Smooth muscle cell of the brain vasculature (primary cell): ENCODE measurements at regions not wholly inside any gene's neighbourhood (a gene's known extent, or its start where the extent isn't known, plus 50 kb on each side); places are given as distances from the start of the nearest gene placed in this dataset.
"Not testable (repeated sequence)": the region's sequence is repeated elsewhere in the genome, so short reads cannot be mapped to it uniquely, and the experiment has no call there.

Source experiments
- DNase-seq: peaks from one replicate; pipeline ENCODE4 v3.0.0-alpha.2; 2012; ENCODE audit warnings: low read depth, low spot score

GRCh38 chr2:179385756-179386155 lies 121.1 kb upstream of the SESTD1 start:
- DNase-seq = not testable (repeated sequence)

- DNase-seq = no peak
Observed at GRCh38 chr2:179383975-179384374, 119.3 kb upstream of the SESTD1 start.

- no peak for DNase-seq
Observed at GRCh38 chr2:179377296-179377695, 112.7 kb upstream of the SESTD1 start.

- no peak for DNase-seq
Observed at GRCh38 chr2:179376881-179377280, 112.2 kb upstream of the SESTD1 start.

- no peak for DNase-seq
Observed at GRCh38 chr2:179373816-179374215, 109.2 kb upstream of the SESTD1 start.

GRCh38 chr2:179365561-179365960 lies 100.9 kb upstream of the SESTD1 start:
- not testable (repeated sequence) for DNase-seq

- DNase-seq = no peak
Observed at GRCh38 chr2:179355881-179356280, 91.2 kb upstream of the SESTD1 start.

GRCh38 chr2:179354739-179355537 lies 90.3 kb upstream of the SESTD1 start:
- DNase-seq = no peak

GRCh38 chr2:179354296-179354695 lies 89.7 kb upstream of the SESTD1 start:
- DNase-seq = no peak

- DNase-seq = no peak
Observed at GRCh38 chr2:179352181-179352580, 87.5 kb upstream of the SESTD1 start.

- no peak for DNase-seq
Observed at GRCh38 chr2:179351057-179351456, 86.4 kb upstream of the SESTD1 start.

GRCh38 chr2:179349670-179350303 lies 85.2 kb upstream of the SESTD1 start:
- no peak for DNase-seq

GRCh38 chr2:179348906-179349305 lies 84.3 kb upstream of the SESTD1 start:
- no peak for DNase-seq

GRCh38 chr2:179344970-179345369 lies 80.3 kb upstream of the SESTD1 start:
- no peak for DNase-seq

- DNase-seq = peak; percentile 21
Observed at GRCh38 chr2:179344280-179344964, 79.8 kb upstream of the SESTD1 start.

- DNase-seq = no peak
Observed at GRCh38 chr2:179343945-179344279, 79.3 kb upstream of the SESTD1 start.

- no peak for DNase-seq
Observed at GRCh38 chr2:179341152-179341866, 76.7 kb upstream of the SESTD1 start.

- DNase-seq = peak; percentile 37
Observed at GRCh38 chr2:179340678-179341077, 76.0 kb upstream of the SESTD1 start.

- no peak for DNase-seq
Observed at GRCh38 chr2:179338681-179339080, 74.0 kb upstream of the SESTD1 start.

- DNase-seq = peak; percentile 92
Observed at GRCh38 chr2:179336782-179337534, 72.3 kb upstream of the SESTD1 start.

- no peak for DNase-seq
Observed at GRCh38 chr2:179335732-179336131, 71.1 kb upstream of the SESTD1 start.
